Psoas muscle (tissue), 7 donors: ENCODE measurements at regions not wholly inside any gene's neighbourhood (a gene's known extent, or its start where the extent isn't known, plus 50 kb on each side); places are given as distances from the start of the nearest gene placed in this dataset.

Experiments used
- ATAC-seq, 4 donors: fragments of 200-7000 bp; cut with Tn5 transposase; one replicate each; pipeline ENCODE4 v1.9.1; 2020; ENCODE audit warnings: moderate library complexity in 3 of 4, mild to moderate bottlenecking in 2 of 4
- DNase-seq, 2 donors: peaks; one replicate each; pipeline ENCODE4 v3.0.0-alpha.2; 2020
- H3K27ac ChIP-seq: fragments of 200-600 bp; one replicate; pipeline ENCODE4 v1.8.0; 2022
- H3K27me3 ChIP-seq, 3 donors: fragments of 200-600 bp in 1 of 3; one replicate each; pipeline versions ENCODE4 v1.6.1 to v1.8.0; 2013 to 2022; ENCODE audit warnings: low read length in 2 of 3, mild to moderate bottlenecking in 2 of 3, moderate library complexity in 1 of 3; ENCODE audit not compliant: insufficient read depth in 3 of 3
- H3K36me3 ChIP-seq, 2 donors: fragments of 200-600 bp in 1 of 2; one replicate each; pipeline versions ENCODE4 v1.6.1 to v1.8.0; 2013 to 2022; ENCODE audit warnings: low read depth in 1 of 2, mild to moderate bottlenecking in 1 of 2, moderate library complexity in 1 of 2; ENCODE audit not compliant: insufficient read depth in 1 of 2
- H3K4me1 ChIP-seq: fragments of 200-600 bp; one replicate; pipeline ENCODE4 v1.8.0; 2022
- H3K4me3 ChIP-seq: fragments of 200-600 bp; one replicate; pipeline ENCODE4 v1.8.0; 2022; ENCODE audit warnings: mild to moderate bottlenecking
- H3K9me3 ChIP-seq: fragments of 200-600 bp; one replicate; pipeline ENCODE4 v1.8.0; 2022
- CTCF ChIP-seq: fragments of 200-600 bp; IDR thresholded peaks from one replicate; pipeline ENCODE4 v1.8.0; 2022; ENCODE audit warnings: antibody characterized with exemption
- WGBS, 3 donors: extraction: QIAGEN DNeasy Blood & Tissue Kit; methylation state at CpG; one replicate each; pipeline versions ENCODE4 v1.1.6 to v1.1.7; 2013; 5-methylcytosine and 5-hydroxymethylcytosine counted together
- intact Hi-C, 2 donors: fragments of 100-400 bp; cut with DNase I; formaldehyde crosslinking; loops; one replicate each; pipeline versions ENCODE4 v1.11.0 to v1.14.2; 2022
- donor health status: healthy with polysubstance abuse.
- donor health status: DM: no; HTN: no; CAD: no; lungs with moderate emphysema.
- donor health status: Bipolar disorder and iron deficiency.
- donor health status: healthy.
- donor health status: DM: yes; HTN: yes; CAD: no.
- donor health status: DM: no; HTN: no; CAD: no.
- donor health status: DM: yes; HTN: yes; CAD: no.

DNA sequence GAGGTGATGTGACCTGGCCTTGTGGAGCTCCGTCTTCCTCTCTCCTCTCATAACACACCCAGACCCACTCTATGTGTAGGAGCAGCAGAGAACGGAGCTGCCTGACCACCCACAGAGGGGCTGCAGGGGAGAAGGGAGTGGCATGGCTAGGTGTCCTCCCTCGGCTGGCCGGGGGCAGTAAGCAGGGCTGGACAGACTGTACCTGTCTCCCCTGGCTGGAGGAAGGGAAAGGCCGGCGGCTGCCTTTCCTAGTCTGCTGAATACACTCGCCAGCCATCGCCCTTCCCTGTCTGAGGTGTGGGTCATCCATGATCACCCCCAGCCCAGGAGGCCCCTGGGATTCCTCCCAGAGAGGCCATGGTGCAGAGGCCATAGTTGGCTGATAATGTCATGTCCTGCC is 187.2 kb upstream of the AJAP1 start:
- Histone ChIP-seq H3K4me1 (no peaks in the 10 kb centered on the region), H3K27ac (no peak overlapping the region), H3K27me3 (peaks cover 0 to 2% (median 0%) of the 10 kb centered on the region in 3 donors), H3K36me3 (no peaks in the 10 kb centered on the region), H3K4me3 (no peak overlapping the region), H3K9me3 (no peaks in the 10 kb centered on the region)
- 73 to 87% (median 81%) methylated on average over 8 of the region's 8 CpGs for WGBS, 3 donors
- no peak for DNase-seq
- intact Hi-C loops = no loop called here
- TF ChIP-seq CTCF = no peak
- no peak for ATAC-seq

- no peak for ATAC-seq
- Histone ChIP-seq H3K36me3 (no peaks in the 10 kb centered on the region), H3K9me3 (no peaks in the 10 kb centered on the region), H3K4me3 (no peak overlapping the region), H3K27me3 (peaks cover 0 to 2% (median 0%) of the 10 kb centered on the region in 3 donors), H3K27ac (no peak overlapping the region), H3K4me1 (no peaks in the 10 kb centered on the region)
- WGBS, 3 donors = 87 to 88% (median 87%) methylated on average over 8 of the region's 8 CpGs
- no peak for DNase-seq
- intact Hi-C loops = no loop called here
- no peak for TF ChIP-seq CTCF
Measured at GRCh38 chr1:4468386-4468785, 186.0 kb upstream of the AJAP1 start.

DNA sequence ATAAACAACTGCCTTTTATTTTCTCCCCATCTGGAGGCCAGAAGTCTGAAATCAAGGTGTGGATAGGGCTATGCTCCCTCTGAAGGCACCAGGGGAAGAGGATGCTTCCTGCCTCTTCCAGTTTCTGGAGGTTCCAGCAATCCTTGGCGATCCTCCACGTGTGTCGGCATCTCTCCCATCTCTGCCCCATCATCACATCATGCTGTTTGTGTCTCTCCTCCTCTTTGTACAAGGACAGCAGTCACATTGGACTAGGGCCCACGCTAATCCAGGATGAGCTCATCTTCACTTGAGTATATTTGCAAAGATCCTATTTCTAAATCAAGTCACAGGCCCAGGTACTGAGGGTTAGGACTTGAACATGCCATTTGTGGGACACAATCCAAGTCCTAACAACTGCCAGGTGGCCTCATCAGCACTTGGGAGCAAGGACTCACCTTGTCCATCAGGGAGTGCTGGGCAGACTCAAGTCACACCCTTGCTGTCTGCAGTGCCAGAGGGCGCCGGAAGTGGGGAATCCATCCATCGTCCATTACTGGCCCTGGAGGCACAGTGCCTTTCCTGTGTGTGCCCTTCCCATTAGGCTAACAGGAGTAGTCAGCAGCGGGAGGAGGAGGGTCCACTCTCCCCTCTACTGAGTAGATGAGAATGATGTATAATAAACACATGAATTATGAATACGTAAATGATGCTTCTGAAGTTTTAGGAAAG is 185.4 kb upstream of the AJAP1 start:
- Histone ChIP-seq H3K27me3 (peaks cover 0 to 2% (median 0%) of the 10 kb centered on the region in 3 donors), H3K36me3 (no peaks in the 10 kb centered on the region), H3K4me3 (no peak overlapping the region), H3K9me3 (no peaks in the 10 kb centered on the region), H3K4me1 (no peaks in the 10 kb centered on the region), H3K27ac (no peak overlapping the region)
- TF ChIP-seq CTCF = no peak
- DNase-seq = no peak
- intact Hi-C loops = no loop called here
- 67 to 73% (median 69%) methylated on average over 9 of the region's 9 CpGs for WGBS, 3 donors
- ATAC-seq = no peak

DNA sequence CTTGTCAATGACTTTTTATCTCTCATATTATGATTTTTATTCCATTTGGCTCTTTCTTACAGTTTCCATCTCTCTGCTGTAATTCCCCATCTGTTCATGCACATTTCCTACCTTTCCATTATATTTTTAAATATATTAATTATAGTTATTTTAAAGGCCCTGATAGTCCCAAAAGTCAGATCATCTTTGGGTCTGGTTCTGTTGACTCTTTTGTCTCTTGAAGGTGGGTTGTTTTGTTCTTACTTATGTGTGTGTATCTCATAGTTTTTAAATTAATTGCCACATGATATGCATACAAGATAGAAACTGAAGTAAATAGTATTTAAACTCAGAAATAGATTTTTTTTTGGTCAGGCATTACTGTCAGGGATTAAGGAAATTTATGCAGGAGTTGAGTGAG is 178.0 kb upstream of the AJAP1 start:
- intact Hi-C loops = no loop called here
- ATAC-seq = no peak
- Histone ChIP-seq H3K9me3 (peaks cover 6% of the 10 kb centered on the region), H3K4me3 (no peak overlapping the region), H3K36me3 (no peaks in the 10 kb centered on the region), H3K27me3 (no peaks in the 10 kb centered on the region), H3K4me1 (no peaks in the 10 kb centered on the region), H3K27ac (no peak overlapping the region)
- DNase-seq = no peak
- TF ChIP-seq CTCF = no peak

GRCh38 chr1:4481451-4481850 is 173.0 kb upstream of the AJAP1 start:
- peaks cover 0 to 2% (median 0%) of the 10 kb centered on the region in 3 donors for H3K27me3 ChIP-seq
- TF ChIP-seq CTCF = no peak
- no peak overlapping the region for H3K4me3 ChIP-seq
- H3K4me1 ChIP-seq = no peaks in the 10 kb centered on the region
- H3K9me3 ChIP-seq = peaks cover 4% of the 10 kb centered on the region
- DNase-seq (no peak), ATAC-seq (no peak)
- no peak overlapping the region for H3K27ac ChIP-seq
- no peaks in the 10 kb centered on the region for H3K36me3 ChIP-seq
- intact Hi-C loops = no loop called here
- 80 to 87% (median 86%) methylated on average over 18 of the region's 18 CpGs for WGBS, 3 donors
